ENCODE measurements at regions not wholly inside any gene's neighbourhood (a gene's known extent, or its start where the extent isn't known, plus 50 kb on each side); places are given as distances from the start of the nearest gene placed in this dataset.
"Not testable (repeated sequence)": the region's sequence is repeated elsewhere in the genome, so short reads cannot be mapped to it uniquely, and the experiment has no call there.

DNA sequence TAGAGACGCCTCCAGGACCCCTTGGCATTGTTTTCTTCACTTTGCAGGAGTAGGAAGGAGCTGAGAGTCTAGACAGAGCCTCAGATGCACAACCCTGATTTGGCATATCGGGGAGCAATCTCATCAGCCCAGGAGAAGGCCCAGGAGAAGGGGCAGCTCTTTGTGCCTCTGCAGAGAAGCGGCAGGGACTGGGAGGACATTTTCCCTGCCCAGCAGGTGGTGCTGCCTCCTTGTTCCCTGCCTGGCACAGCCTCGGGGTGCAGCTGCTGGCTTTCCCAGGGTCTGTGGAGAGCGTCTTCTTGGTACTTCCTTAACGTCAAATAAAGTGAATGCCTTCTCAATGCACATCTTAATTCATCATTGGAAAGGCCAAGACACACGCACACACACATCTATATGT lies 419.5 kb downstream of the TMEM121 start:
- no peak for DNase-seq

DNA sequence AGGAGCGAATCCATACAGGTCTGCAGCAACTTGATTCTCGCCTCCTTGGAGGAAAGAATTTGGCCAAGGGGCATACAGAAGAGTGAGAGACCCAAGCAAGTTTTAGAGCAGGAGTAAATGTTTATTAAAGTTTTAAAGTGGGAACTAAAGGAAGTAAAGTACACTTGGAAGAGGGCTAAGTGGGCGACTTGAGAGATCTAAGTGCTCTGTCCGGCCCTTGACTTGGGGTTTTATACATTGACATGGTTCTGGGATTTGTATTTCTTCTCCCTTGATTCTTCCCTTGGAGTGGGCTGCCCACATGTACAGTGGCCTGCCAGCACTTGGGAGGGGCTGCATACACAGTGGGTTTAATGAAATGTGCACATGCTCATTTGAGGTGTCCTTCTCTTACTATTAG lies 421.2 kb downstream of the TMEM121 start:
- no peak for DNase-seq

DNA sequence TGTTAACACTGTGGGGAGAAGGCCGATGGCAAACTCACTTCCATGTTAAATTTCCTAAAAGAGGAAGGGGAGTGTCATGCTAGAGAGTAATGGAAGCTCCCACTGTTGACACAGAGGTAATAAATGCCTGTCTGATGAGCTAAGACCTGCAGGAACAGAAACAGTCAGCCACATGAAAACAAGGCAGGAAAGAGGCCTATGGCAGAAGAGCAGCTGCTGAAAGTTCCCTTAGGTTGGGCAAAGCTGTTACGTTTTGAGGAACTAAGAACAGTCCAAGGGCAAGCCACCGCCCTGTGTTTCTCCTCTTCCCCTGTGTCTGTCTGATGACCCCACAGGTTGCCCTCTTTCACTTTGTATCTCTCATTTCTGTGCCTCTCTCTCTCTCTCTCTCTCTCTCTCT lies 422.6 kb downstream of the TMEM121 start:
- not testable (repeated sequence) for DNase-seq

DNA sequence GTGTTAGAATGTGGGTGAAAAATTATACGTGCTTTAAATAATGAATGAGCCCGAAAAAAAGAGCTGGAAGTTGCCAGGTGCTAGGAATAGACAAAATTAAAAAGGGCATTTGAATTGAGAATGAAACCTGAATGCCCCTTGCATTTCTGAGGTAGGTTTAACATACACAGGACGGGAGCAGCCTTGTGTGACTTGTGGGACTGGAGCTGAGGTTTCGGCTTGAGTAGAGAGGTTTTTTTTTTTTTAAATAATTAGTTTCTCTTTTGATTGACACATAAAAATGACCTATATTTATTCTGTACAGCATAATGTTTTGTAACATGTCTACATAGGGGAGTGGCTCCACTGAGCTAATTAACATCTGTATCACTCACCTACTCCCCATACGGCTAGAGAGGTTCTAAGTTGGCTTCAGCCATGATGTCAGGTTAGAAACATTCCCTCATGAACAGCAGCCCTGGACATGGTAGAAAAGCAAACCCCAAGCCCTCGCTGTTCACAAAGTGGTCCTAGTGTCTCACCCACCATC lies 424.0 kb downstream of the TMEM121 start:
- DNase-seq: not testable (repeated sequence)

DNA sequence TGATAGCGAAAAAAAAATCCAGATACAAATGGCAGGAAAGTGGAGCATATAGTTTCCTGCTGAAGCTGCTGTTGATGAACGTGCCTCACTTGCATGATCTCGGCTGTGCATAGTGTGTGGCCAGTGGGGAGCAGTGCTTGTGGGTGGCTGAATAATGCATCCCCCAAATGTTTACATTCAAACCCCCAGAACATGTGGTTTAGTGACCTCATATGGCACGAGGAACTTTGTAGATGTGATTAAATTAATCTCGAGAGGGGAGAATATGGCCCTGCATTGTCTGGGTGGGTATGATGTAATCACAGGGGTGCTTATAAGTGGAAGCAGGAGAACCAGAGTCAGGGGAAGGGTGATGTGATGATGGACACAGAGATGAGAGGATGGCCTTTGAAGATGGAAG lies 425.0 kb downstream of the TMEM121 start:
- no peak for DNase-seq

DNA sequence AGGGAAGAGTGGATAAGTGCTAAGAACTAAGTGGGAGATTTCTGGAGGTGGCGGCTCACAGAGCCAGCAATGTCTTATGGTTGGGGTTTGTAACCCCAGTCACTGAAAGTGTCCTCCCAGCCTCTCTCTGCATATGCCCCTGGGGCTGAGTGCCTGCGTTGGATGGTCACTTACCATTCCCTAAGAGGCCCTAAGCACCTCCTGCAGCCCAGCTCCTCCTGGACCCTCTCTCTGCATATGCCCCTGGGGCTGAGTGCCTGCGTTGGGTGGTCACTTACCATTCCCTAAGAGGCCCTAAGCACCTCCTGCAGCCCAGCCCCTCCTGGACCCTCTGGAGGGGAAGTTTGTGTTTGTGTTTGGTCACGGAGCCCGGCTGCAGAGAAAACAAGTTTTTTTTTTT lies 425.8 kb downstream of the TMEM121 start:
- no peak for DNase-seq

DNA sequence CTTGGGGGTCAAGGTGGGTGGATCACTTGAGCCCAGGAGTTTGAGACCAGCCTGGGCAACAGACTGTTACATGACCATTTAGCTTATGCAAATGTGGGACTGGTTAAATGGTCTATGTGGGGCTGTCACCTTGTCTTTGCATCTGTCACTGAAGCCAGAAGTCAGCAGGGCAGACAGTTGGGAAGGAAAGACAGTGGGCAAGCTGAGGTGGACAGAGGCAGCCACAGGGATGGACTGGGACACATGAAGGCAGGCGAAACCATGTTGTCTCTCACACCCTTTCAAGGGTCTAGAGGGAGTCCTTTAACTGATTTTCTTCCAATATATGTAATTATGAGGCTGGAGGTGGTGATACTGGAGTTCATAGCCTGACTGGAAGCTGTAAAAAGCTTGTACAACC lies 426.4 kb downstream of the TMEM121 start:
- no peak for DNase-seq

DNA sequence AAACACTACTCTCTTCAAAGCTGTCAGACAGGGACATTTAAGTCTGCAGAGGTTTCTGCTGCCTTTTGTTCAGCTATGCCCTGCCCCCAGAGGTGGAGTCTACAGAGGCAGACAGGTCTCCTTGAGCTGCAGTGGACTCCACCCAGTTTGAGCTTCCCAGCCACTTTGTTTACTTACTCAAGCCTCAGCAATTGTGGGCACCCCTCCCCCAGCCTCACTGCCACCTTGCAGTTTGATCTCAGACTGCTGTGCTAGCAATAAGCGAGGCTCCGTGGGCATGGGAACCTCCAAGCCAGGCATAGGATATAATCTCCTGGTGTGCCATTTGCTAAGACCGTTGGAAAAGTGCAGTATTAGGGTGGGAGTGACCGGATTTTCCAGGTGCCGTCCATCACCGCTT lies 435.2 kb downstream of the TMEM121 start:
- not testable (repeated sequence) for DNase-seq

DNA sequence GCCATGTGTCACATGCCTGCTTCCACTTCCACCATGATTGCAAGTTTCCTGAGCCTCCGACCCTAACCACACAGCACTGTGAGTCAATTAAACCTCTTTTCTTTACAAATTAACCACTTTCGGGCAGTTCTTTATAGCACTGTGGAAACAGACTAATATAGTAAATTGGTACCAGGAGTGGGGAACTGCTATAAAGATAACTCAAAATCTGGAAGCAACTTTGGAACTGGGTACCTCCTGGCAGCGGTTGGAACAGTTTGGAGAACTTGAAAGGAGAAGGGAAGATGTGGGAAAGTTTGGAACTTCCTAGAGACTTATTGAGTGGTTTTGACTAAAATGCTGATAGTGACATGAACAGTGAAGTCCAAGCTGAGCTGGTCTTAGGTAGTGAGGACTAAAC lies 436.1 kb downstream of the TMEM121 start:
- DNase-seq: no peak

DNA sequence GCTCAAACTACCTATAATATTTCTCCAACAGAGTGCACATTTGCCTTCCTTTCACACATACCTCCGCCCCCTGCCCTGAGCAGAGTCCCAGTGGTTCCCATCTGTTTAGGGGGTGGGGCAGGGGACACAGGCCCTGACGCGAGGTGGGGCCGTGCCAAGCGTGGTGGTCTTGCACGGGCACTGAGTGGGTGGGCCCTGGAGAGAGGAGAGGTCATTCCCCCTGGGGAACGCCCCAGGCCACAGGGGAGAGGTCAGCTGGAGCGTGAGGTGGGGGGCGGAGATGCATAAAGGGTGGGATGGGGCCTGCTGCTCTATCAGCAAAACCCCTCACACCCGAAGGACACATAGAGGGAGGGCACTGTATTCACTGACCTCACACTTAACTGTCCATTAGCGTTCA lies 441.9 kb downstream of the TMEM121 start:
- no peak for DNase-seq

DNA sequence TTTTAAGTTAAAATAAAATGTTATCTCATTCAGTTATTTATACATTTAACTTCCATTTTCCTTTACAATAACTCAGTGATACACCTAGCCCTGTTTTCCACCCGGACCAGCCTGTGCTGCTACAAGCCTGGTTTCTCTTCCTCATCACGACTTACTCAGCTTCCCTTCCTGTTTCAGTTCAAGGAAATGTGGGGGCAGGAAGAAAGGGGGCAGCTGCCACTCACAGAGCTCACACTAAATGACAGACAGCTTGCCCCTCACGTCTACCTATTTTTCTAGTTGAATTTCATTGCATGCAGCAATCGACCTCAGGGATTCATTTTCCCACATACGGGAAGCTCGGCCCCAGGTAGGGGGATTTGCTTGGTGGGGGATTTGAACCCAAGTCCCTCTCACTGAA lies 442.6 kb downstream of the TMEM121 start:
- DNase-seq: not testable (repeated sequence)

DNA sequence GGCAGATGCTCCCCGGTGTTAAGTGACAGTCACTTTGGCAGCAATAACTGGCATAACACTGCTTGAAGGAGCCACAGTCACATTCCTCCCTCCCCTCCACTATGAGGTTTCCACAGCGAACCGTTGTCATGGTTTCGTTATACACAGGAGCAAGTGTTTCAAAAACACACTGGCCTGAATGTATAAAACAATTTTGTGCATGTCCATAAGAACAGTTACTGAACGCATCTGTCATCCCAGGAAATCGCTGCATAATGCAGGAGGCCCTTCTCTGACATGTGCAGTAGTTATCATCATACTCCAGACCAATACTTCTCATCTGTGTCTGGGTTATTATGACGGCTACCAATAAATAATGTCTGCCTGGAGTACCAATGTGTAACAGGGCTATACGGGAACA lies 444.4 kb downstream of the TMEM121 start:
- not testable (repeated sequence) for DNase-seq

DNA sequence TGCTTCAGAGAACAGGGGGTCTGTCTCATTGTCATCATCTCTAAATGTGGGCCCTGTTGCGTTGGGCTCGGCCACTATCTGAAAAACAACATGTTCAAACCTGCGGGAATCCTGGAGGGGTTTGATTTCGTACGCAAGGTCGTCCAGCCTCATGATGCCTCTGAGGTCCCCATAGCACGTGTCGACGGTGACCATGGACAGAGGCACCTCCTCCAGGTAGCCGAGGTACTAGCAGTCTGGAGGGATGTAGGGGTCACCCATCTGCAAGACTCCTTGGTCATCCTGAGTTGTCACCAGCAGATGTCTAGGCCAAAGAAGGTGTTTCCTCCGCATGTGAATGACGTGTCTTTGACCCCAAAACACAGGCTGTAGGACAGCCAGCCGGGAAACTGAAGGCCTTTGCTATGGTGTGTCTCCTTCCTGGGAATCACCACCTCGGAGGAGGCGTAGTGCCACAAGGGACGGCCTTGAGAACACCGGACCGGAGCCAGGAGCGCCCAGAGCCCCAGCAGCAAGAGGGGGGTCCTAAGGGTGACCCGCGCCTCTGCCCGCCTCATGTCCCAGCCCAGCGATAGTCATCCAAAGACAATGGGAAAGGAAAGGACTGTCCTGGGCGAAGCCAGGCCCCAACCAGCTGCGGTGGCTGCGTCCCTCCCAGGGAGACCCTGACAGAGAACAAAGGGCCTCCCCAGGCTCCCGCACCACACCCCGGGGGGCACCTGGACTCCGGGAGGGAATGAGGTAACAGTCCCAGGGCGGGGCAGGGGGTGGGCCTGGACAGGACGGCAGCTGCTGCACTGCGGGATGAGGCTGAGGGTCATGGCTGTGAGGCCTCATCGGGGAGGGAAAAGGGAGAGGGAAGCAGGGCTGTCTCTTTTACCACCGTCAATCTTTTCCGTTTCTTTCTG lies 445.5 kb downstream of the TMEM121 start:
- DNase-seq: no peak

DNA sequence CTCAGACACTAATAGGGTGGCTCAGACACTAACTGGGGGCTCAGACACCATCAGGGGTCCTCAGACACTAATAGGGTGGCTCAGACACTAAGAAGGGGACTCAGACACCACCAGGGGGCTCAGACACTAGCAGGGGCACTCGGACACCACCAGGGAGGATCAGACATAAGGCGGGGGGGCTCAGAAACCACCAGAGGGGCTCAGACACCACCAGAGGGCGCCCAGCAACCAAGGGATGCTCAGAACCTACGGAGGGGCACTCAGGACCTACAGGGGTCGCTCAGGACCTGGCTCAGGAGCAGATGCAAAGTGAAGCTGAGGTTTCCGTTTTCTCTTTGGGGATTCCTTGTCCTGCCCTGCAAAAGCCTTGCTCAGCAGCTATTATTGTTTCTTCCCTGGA lies 448.5 kb downstream of the TMEM121 start:
- DNase-seq: no peak

DNA sequence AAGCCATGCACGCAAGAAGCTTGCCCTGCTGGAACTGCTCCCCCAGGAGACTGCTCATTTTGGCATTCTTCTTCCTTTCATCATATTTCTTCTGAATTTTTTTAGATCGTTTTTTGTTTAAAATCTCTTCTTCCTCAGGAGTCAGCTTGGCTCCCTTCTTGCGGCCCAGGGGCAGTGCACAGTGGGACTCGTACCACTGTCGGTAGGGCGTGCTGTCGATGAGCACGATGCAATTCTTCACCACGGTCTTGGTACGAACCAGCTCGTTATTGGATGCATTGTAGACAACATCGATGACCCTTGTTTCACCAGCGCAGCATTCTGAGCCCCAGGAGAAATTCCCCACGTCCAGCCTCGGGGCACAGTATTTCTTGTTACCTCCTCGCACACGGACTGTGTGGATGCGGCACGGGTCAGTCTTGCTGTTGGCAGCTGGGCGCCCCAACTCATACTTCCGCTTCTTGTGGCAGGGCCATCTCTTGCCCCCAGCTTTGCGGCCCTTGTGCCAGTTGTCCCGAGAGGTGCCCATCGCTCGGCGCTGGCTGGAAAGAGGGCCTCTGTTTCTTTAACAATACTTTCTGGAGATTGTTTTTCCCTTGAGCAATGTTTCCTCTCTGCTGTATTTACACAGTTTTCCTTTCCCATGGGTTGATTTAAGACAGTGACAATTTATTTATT lies 452.4 kb downstream of the TMEM121 start:
- no peak for DNase-seq

DNA sequence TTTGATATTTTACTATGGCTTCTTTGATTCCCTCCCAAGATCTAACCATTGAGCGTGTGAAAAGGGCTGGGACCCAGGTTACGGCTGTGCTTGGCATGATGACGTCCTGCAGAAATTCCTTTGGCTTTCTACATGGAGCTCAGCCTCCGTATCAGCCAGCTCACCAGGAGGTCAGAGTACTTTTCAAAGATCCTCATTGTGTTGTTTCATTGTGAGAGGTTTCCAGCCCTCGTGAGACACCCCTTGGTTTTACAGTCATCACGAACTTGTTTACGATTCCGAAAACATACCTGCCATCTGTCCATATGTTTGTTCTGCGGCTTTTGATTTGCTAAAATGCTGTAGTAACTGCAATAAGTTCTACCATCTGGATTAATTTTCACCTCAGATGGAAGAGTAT lies 453.1 kb downstream of the TMEM121 start:
- no peak for DNase-seq

DNA sequence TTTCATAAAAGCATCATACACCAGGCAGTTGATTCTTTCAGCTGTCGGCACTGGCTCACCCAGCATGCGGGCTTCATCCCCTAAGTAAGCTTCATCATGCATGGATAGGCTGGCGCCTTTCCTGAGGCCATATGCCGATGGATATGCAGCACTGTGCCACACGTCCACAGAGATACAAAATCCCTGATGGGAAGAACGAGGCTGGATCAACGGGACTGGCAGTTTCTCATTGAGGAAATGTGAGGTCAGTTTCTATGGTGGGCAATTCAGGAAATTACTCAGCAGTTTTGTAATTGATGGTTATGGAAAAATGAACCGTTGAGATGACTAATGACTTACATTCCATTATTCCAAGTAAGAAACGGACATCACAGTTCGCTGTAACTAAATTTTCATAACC lies 453.8 kb downstream of the TMEM121 start:
- no peak for DNase-seq

DNA sequence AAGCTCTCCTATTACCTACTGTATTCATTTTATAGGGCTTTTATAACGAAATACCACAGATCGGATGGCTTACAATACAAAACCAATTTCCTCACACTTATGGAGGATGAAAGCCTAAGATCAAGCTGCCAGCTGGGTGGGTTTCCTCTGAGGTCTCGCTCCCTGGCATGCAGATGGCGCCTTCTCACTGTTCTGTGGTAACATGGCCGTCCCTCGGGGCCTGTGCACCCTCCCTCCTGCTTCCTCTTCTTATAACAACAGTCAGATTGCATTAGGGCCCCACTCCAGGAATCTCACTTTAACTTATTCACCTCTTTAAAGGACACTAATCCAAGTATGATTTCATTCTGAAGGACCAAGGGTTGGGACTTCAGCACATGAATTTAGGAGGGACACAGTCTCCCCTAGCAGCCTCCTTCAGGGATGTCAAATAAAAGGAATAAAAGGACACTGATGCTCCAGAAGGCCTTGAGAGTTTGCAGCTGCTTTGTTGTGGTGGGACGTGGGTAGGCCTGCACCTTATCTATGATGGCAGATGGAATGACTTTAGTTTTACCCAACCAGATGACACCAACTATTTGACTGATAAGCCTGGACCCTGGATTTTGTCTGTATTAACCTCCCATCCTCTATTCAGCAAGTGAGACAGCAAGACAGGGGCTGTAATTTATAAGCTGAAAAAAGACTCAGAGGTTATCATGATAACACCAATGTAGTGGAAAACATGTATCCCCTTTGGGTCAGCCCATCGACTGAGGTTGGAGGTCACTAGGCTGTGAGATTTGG lies 455.3 kb downstream of the TMEM121 start:
- not testable (repeated sequence) for DNase-seq

DNA sequence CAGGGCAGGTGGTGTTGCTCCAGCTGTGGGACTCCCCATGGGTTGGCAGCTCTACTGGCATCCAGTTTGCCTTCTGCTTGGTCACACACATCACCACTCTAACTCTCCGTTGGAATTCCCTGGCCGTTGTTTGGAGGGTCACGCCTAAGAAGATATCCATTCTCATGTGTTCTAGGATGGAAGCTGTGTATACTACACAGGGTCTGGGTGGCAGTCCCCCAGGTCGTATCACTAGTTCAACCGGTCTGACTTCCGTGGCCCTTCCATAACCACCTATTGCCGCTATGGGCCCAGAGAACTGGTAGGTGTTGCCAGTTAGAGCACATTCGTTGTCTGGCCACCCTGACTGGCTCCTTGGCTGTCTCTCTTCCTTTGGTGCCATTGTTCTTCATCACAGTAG lies 456.3 kb downstream of the TMEM121 start:
- no peak for DNase-seq

DNA sequence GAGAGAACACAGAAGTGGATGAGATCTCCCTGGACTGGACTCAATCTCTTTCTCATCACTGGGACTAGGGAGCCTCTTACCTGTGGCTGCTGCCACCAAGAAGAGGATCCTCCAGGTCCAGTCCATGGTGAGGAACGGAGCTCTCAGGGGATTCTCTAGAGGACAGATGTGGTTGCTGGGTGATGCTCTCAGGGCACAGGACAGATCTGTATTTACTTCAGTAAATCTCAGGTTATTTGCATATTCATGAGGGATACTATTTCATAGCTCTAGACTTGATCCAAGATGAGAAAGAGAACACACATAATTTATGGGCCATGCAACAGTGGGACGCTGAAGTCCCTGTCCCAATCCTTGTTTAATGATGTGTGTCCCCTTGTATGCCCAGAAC lies 460.5 kb downstream of the TMEM121 start:
- no peak for DNase-seq

DNA sequence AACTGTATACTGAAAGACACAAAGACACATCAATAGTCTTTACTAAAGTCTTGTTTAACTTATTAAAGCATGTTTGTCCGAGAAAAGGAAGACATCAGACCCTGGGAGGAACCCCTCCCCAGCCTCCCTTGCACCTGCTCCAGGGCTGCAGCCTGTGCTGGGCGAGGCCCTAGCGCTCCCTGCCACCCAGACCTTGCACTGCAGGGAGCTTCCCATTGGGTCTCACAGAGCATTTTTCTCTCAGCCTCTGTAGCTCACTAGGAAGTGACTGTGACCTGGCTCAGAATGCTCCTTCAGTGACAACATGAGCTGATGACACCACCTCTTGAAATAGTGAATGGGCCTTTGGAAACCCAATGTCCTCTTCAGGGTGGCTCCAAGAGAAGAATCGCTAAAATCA lies 461.2 kb downstream of the TMEM121 start:
- no peak for DNase-seq

DNA sequence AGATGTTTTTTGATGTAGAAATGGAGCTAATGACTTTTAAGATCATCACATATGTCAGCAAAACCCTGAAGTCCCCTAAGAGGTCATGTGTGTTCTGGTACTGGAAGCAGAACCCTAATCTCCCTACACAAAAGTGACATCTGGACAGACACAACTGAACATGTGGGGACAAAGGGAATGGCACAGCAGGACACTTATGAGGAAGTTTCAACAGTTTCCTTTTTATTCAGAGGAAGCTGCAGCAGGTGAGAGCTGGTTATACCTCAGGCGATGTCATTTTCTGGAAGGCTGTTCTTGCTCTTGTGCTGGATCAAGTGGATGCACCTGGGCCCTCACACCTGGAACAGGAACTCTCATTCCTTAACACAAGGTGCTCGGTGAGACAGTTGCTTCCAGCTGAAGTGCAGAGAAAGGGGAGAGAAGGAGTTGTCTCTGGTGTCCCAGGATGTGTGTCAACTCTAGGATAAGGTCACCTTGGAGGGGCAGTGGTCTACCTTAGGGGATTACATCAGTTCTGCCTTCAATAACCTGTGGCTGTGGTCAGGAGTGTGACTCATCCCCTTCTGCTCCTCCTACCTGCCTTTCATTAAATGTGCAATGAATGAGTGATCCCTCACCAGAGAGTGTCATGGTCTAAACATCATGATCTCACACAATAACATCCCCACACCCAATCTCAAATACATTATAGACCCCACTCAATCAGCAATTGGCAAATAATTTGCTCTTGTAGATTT lies 463.4 kb downstream of the TMEM121 start:
- no peak for DNase-seq

DNA sequence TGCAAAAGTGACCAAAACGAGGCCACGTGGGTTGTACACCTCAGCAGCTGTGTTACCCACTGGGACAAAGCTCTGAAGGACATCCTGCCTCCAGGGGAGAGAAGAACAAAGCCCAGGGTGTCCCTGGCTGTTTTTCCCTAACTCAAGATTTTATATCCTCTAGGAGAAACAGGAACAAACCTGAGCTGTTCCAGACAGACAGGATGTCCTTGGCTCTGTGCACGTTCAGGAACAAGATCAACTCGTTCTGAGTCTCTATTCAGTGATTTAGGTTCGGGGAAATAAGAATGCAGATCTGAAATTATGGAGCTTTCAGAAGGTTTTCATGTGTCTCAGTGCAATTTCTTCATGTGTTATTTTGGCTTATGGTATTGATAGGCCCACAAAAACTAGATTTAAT lies 465.3 kb downstream of the TMEM121 start:
- DNase-seq: not testable (repeated sequence)

Measured in NCI-H1436 treated with DMSO at 0.1 percent for 48 hours (cell line).